Right renal pelvis (tissue), 4 donors: ENCODE measurements at regions not wholly inside any gene's neighbourhood (a gene's known extent, or its start where the extent isn't known, plus 50 kb on each side); places are given as distances from the start of the nearest gene placed in this dataset.
A peak's percentile ranks its signal among the peaks of the same experiment; 100 is the strongest.

Experiments used
- DNase-seq, 4 donors: peaks; one replicate each; pipeline ENCODE4 v3.0.0-alpha.2; 2013; ENCODE audit warnings: low read depth in 4 of 4, low spot score in 3 of 4, missing footprints in 1 of 4

DNA sequence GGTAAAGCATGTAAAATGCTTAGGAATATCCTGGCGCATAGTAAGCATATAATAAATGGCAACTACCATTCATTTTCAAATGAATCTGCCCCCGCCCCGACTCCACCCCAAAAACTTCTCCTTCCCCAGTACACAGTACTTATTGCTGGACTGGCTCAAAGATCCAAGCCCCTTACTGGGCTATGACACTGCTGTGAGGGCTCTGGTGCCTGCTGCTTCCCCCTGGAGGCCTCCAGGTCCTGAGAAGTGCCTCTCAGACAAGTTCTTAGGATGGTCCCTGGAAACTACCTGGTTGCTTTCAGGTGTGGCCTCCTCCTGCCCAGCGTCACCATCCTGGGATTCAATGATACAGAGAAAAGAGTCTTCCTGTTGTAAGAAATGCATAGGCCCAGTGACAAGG, 190.6 kb upstream of the NTM start:
- no peak for DNase-seq

DNA sequence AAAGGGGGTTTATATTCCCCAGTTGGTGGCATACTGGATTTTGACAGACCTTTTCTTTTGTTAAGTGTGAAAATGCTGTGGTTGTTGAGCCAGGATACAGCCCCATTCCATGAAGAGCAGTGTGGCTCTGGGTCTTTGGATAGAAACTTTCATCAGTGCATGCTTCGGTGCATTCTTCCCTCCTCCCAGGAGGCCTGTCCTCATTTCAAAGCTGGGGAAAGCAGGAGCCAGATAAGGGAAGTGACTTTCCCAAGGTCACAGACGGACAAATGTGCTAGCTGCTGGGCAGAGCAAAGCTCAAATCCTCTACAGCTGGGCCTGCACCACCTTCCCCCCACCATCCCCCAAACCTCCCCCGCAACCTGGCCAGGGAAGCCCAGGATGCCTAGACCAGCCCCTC, 184.5 kb upstream of the NTM start:
- no peak for DNase-seq

DNA sequence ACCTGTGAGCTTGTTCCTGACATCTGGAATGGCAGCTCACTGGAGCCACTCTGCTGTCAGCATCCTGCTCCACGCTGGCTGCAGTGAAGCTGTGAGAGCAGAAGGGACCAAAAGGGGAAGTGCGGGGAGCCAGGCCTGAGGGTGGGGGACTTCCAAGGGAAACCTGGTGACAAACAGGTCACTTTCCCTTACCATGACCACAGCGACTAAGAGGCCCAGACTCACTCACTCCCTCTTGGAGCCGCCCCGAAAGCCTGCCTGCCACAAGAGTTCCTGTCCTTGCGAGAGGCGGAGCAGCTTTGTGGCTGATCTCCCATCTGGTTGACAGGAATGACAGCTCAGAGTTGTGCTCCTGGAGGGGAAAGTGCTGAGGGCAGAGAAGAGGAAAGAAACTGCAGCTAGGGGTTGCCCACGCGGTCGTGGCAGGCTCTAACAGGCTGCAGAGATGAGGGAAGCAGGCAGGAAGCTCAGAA, 183.8 kb upstream of the NTM start:
- DNase-seq = no peak

DNA sequence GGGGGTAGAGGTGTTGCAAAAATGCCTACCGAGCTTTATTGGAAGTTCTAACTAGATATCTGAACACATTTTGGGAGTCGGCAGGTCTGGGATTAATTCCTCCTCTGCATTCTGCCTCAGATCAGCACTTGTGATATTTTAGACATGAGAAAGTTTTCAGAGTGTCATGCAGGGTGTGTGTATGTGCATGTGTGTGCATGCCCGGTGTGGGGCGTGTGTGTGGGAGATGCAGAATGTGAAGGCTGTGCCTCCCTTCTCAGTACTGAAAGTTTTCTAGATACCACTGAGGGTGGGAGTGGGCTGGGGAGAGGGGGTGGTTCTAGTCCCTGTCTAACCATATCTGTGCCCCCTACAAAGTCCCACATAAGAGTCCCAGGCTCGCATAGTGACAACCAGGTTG, 180.0 kb upstream of the NTM start:
- no peak for DNase-seq

DNA sequence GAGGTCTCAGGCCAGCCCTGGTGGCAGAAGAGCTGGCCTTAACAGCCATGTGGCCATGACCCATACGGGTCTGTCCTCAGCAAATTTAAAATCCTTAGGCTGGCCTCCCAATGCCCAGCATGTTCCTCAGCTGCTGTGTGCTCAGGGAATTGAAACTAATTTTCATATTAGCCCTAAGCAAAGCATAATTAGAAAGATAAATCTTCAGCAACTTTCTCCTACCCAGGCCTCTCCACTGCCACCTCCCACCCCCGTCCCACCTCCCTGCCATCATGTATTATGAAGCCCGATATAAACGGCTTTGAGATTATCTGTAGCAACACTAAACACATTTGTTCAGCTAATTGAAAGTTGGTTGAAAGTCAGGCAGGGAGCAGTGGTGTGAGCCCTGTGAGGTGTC, 178.8 kb upstream of the NTM start:
- no peak for DNase-seq

DNA sequence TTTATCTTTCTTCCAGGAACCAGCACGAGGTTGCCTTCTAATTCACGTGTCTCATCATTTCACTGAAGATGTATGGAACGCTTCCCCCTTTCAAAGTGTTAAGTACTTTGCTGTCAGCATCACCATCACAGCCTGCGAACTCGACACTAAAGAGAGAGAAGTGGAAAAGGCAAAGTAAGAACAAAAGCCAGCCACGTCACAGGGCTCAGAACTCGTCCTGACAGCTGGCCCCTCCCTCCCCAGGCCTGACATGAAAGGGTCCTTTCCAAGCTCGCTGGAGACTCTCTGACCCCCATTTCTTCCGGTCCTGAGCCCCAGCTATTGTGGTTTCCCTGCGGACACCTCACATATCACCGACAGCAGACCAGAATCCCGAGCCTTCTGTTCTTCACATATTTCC, 177.8 kb upstream of the NTM start:
- no peak for DNase-seq

DNA sequence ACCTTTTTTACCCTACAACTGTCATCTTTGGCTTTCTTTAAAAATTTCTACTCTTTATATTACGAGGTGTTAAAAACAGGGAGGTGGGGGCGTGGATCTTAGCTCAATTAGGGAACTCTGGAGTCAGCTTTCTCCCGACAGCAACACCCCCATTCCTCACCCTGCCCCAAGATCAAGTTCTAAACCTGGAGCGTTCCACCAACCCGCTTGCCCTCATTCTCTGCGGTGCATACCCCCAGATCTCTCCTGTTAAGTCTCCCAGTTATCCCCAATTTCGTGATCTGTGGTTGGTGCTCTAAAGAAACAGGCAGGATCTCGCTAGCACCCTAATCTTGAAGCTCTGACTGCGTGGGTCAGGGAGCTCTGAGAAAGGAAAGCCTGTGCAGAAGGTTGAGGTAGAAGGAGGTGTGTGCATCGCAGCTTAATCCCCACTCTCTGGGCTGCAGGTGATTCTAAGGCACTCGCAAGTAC, 177.3 kb upstream of the NTM start:
- DNase-seq = no peak

DNA sequence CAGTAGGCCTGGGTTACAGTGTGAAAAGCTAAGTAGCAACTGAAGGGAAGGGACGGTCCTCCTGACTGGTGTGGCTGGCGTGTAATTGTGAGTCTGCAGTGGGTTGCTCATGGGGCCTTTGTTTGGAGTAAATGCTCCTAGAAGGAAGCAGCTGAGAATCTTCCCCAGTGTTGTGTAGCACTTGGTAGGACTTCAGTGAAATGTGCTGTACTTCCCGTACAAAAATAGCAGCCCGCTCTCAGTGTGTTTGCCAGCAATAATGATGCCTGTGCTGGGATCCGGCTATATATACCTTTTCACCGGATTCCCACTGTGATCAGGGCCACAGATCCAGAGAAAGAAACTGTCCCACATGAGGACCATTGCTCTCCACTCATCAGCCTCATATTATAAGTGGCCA, 175.7 kb upstream of the NTM start:
- no peak for DNase-seq

DNA sequence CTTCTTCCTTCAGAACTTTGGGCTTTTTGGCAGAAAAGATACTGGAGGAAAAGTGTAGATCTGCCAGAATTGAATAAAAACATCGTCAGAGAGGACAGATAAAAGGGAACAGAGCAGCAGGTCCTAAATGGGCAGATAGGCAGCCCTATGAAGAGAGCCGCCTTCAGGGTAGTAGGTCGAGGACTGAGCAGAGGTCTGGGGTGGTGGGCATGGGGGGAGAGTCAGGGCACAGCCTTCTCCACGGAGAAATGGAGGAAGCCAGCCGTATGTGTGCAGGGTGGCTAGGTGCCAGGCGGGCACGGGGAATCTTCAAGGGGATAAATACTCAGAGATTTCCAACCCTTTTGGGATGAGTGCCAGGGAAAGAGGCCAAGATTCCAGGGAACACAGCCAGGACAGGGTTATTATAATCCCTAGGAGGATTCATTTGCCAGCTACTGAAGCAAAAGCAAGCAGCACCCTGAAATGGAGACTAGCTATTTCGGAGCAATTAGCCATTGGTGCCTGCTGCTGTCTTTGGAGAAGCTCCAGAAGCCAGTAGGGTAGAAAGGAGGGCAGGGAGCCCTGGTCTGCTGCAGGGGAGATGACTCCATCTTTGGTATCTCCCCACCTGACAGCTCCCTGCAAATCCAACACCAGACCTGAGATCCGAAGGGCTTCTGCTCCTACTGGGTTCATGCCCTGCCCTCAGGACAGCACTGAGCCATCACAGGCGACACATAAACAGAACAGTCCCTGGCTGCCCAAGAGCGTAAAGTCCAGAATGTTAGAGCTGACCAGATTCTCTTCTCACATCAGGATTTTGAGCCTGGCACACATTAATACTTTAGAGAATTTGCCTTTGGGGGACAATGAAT, 174.5 kb upstream of the NTM start:
- DNase-seq = no peak

DNA sequence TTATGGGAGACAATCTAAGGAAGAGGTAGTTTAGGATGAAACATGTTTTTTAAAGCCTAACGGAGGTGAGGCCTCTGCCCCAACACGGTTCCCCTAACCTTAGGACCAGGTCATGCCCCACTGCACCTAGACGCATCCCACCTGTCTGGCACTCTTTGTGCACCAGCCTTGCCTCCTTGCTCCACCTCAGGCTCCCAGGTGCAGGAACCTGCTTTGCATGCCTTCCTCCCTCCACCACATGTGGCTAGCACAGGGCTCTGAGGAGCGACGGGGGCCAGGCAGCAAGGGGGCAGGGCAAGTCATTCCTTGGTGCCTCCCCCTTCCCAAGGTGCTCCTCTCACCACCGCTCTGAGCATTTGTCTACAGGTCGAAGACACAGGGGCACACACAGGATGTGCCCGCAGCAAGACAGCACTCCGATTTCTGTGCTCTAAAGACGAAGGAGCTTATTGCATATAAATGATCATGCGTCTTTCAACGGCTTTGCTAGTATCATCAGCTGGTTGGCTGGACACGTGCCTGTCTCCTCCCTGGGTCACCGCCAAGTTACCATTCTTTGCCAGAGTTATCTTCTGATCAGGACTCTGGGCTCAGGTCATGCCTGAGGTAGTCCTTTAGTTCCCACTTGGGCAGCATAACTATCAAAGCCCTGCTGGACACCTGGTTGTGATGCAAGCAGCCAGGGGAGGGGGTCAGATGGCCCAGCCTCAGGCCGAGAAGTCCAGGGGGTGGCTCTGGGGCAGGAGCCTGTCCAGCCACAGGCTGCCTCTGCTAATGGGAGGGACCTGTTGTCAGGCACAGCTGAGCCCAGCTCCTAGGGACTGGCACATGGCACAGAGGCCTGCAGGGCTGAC, 172.0 kb upstream of the NTM start:
- no peak for DNase-seq

DNA sequence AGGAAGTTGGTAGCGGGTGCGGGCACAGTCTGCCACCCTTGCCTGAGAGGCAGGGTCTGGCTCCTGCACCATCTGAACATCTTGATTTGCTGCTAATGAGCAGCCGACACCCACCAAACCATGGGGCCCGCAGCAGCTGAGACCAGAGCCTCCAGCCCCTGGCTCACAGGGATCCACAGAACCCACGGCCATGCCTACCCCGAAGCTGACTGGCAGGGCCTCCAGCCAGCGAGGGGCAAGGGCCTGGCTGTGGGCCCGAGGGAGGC, 171.5 kb upstream of the NTM start:
- DNase-seq = no peak

DNA sequence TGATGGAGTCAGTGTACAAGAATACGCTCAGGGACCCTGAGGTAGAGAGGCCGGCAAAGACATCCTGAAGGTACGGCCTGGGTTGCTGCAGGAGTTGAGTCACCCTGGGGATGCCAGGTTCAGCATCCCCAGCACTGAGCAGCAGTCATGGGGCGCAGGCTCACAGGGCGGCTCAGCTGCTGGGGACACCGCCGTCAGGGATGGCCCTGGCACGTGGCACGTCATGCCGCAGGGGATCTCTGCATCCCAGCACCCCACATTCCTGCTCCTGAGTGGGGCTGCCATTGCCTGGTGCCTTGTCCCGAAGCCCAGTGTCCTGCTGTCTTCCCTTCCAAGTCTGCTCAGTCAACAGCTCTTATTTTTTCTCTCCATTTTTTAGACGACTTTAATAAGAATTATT, 168.7 kb upstream of the NTM start:
- DNase-seq = no peak

DNA sequence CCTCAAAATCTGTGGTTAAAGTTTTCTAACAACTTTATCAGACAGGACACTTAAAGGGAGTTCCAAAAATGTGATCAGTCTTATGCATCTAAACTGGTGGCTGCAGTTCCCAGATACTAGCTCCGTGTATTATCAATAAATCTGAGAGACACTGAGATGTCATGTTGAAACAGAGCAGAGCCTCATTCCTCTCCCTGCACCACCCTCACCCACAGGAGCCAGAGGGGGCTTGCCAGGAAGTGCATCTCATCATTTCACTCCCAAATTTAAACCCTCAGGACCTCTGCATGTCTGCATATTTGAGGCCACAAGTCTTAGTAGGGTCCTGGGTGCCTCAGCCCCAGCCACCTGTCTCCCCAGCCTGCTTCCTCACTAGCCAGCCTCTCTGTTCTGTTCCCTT, 167.4 kb upstream of the NTM start:
- no peak for DNase-seq

DNA sequence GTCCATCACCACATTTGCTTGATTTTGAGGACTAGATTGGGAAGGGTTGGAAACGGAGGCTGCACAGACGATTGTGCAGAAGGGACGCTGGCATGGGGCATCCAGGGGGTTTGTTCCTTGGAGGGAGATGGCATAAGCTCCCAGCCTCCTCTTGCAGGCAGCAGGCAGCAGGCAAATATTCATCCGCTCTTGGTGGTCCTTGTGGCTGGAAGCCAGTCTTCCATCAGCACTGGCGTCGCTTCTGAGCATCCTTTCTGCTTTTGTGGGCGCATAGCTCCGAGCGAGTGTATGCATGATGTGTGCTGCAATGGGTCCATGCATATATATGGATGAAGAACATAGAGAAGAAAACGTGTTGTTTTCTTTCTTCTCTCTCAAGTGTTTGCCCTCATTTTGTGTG, 166.1 kb upstream of the NTM start:
- DNase-seq = no peak

DNA sequence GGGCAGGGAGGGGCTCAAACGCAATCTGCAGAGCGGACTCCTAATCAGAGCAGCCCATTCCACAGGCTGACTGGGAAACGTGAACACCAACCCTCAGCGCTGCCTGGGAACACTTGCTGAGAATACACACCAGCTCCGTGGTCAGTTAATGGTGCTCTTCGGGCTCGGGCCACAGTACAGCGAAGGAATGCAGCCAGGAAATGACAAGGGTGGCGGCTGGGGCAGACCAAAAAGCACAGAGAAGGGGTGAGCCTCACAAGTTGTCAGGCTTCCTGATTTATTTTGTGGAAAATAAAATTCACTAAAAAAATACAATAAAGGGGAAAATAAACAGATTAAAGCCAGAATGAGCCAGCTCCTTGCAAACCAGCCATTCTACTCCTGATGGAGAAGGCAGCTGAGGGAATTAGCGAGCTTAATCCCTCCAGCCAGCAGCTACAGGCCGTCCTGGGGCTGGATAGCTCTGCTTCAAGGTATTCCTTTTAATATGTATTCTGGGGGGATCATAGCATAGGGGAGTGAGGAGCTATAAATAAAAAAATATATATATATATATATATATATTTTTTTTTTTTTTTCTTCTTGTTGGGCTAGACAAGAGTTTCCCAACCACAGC, 165.5 kb upstream of the NTM start:
- DNase-seq = peak in 1 of 4 donors; percentile 13

DNA sequence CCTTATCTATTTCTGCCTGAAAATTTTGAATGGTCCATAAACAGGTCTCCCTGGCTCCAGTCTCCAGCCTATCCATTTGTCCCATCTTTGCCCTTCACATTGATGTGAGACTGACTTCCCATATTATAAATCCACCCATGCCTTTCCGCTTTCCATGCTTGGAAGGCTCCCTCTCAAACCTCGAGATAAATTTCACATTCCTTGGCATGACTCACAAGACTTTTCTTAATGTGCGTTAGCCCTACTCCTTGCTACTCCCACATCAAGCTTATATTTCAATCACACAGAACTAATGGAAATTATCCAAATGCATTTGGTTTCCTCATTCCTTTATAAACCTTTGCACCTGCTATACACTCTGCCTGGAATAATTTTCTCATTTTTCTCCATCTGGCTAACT, 163.7 kb upstream of the NTM start:
- DNase-seq = no peak

DNA sequence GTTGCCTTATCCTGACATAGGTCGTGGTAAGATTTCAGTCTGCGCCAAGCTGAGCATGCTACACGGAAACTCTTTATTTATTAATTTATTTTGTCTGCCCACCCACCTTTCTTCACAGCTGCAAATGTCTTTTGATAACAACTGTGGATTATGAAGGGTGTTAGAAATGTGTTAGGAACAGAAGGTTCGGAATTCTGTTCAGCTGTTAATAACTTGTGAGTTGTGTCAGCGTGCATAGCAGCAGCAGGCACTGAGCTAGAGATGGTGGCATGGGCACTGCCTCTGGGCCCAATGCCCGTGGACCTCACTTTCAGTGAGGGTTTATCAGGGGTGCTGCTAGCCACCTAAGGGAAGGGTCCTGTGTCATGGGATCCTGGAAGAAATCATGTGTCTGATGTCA, 162.5 kb upstream of the NTM start:
- no peak for DNase-seq

DNA sequence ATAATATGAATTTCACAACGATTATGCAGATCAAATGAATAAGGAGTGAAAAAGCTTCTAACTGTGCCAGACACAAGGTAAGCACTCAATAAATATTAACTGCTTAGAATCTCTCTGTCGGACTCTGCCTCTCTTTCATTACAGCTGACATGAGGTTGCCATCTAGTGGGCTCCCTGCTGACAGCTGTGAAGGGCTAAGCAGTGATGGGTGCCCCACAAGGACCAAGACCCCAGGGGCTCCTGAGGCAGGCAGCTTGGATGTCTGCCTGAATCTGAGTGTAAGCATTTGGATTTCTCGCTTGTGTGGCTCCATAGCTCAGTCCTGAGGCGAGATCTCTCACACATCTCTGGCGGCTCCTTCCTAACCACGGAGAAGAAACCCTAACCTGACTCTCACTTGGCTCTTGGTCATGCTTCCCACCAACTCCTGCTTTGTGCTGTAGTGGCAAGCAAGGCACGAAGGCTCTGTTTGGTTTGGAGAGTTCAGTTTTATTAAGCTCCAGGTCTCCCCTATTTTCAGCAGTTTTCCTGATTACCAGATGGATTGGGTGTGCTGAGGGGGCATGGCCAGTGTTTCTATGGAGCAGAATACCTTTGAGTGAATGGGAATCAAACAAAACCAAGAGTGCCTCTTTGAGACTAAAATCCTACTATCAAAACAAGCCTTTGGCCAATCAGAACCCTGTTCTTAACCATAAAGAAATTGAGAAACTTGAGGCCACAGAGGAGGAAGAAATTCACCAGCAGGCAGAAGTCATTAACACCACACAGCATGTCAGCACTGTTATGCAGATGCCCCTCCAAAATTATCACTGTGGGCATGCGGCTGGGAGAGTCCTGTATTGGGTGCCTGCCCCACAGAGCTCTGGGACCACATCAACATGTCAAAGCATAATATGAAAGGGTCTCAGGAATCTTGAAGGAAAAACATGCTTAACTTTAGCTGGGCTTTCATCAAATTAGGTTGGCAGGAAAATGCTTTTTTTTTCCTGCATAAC, 152.8 kb upstream of the NTM start:
- DNase-seq = no peak

DNA sequence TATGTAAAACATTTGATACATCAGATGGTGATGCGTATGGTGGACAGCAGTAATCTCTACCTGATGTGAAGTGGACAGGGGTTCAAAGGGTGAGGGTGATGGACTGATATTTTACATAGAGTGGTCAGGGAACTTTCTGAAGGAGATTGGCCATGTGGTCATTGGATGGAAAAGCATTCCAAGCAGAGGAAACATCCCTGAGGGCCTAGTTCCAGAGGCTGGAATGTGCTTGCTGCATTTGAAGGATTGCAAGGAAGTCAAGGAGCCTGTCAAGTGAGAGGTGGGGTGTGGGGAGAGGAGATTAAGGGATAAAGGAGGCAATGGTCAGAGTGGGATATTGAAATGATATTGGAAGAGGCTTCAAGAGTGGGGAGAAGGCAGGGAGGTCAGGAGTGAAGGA, 151.9 kb upstream of the NTM start:
- no peak for DNase-seq

DNA sequence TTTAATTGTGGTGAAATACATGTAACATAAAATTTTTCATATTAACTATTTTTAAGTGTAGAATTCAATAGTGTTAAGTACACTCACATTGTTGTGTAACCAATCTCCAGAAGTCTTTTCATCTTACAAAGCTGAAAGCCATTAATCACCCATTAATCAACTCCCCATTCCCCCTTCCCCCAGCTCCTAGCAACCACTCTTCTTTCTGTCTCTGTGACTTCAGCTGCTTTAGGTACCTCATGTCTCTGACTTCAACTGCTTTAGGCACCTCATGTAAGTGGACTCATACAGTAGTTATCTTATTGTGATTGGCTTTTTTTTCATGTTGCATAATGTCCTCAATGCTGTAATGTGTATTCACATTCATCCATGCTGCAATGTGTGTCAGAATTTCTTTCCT, 150.8 kb upstream of the NTM start:
- DNase-seq = no peak
